ENCODE measurements at regions not wholly inside any gene's neighbourhood (a gene's known extent, or its start where the extent isn't known, plus 50 kb on each side); places are given as distances from the start of the nearest gene placed in this dataset.

- no peak for DNase-seq
These were observed 257.1 kb upstream of the ROPN1 start for GRCh38 chr3:124249038-124249437.

- no peak for DNase-seq
These were observed 258.1 kb upstream of the ROPN1 start for GRCh38 chr3:124250053-124250452.

- DNase-seq, result no peak
These were observed 264.2 kb upstream of the ROPN1 start for GRCh38 chr3:124256156-124256555.

GRCh38 chr3:124256599-124256998, 264.7 kb upstream of the ROPN1 start:
- DNase-seq, result no peak

- DNase-seq, result peak; percentile 49
These were observed 265.5 kb upstream of the ROPN1 start for GRCh38 chr3:124257336-124257864.

- peak; percentile 6 for DNase-seq
These were observed 266.2 kb upstream of the ROPN1 start for GRCh38 chr3:124258057-124258500.

- peak; percentile 84 for DNase-seq
These were observed 268.4 kb upstream of the ROPN1 start for GRCh38 chr3:124260206-124260915.

- DNase-seq, result no peak
These were observed 269.4 kb upstream of the ROPN1 start for GRCh38 chr3:124261306-124261705.

GRCh38 chr3:124263168-124263567, 271.2 kb upstream of the ROPN1 start:
- peak; percentile 64 for DNase-seq

GRCh38 chr3:124264346-124264745, 272.4 kb upstream of the ROPN1 start:
- no peak for DNase-seq

GRCh38 chr3:124266487-124266886, 274.6 kb upstream of the ROPN1 start:
- DNase-seq, result no peak

- no peak for DNase-seq
These were observed 275.5 kb upstream of the ROPN1 start for GRCh38 chr3:124267406-124267805.

GRCh38 chr3:124268355-124268754, 276.4 kb upstream of the ROPN1 start:
- DNase-seq, result no peak

- DNase-seq, result no peak
These were observed 277.7 kb upstream of the ROPN1 start for GRCh38 chr3:124269619-124270018.

GRCh38 chr3:124272605-124273151, 280.8 kb upstream of the ROPN1 start:
- no peak for DNase-seq

- no peak for DNase-seq
These were observed 281.7 kb upstream of the ROPN1 start for GRCh38 chr3:124273651-124274050.

GRCh38 chr3:124274051-124274450, 282.1 kb upstream of the ROPN1 start:
- peak; percentile 18 for DNase-seq

GRCh38 chr3:124275412-124275811, 283.5 kb upstream of the ROPN1 start:
- no peak for DNase-seq

GRCh38 chr3:124276133-124276532, 284.2 kb upstream of the ROPN1 start:
- no peak for DNase-seq

- DNase-seq, result no peak
These were observed 284.7 kb upstream of the ROPN1 start for GRCh38 chr3:124276539-124277143.

- DNase-seq, result no peak
These were observed 285.4 kb upstream of the ROPN1 start for GRCh38 chr3:124277144-124277890.

- peak; percentile 18 for DNase-seq
These were observed 289.8 kb upstream of the ROPN1 start for GRCh38 chr3:124281453-124282316.
